Body of pancreas (tissue), 4 donors: ENCODE measurements at regions not wholly inside any gene's neighbourhood (a gene's known extent, or its start where the extent isn't known, plus 50 kb on each side); places are given as distances from the start of the nearest gene placed in this dataset.

Source experiments
- ATAC-seq: fragments of 150-250 bp; one replicate; pipeline ENCODE4 v1.9.1; 2016
- DNase-seq, 4 donors: peaks; one replicate each; pipeline ENCODE4 v3.0.0-alpha.2; 2019
- H3K27ac ChIP-seq, 4 donors: fragments of 200-600 bp; sonication (generic); 1 replicate in 3 of 4; 2 replicates in 1 of 4; pipeline versions ENCODE4 v1.5.1 to v1.6.1; 2016 to 2019; ENCODE audit warnings: mild to moderate bottlenecking in 1 of 4, mixed read lengths in 1 of 4, moderate library complexity in 1 of 4
- H3K27me3 ChIP-seq, 2 donors: fragments of 200-600 bp; sonication (generic); one replicate each; pipeline ENCODE4 v1.6.0; 2016; ENCODE audit warnings: mild to moderate bottlenecking in 1 of 2
- H3K36me3 ChIP-seq, 2 donors: fragments of 200-600 bp; sonication (generic); replicated peaks in 1 of 2; 2 replicates each; pipeline ENCODE4 v1.5.1; 2016; ENCODE audit warnings: low read depth in 2 of 2; ENCODE audit not compliant: insufficient read depth in 1 of 2
- H3K4me1 ChIP-seq: fragments of 200-600 bp; sonication (generic); one replicate; pipeline ENCODE4 v1.6.0; 2016
- H3K4me3 ChIP-seq, 2 donors: fragments of 200-600 bp; sonication (generic); 1 replicate in 1 of 2; 2 replicates in 1 of 2; pipeline ENCODE4 v1.5.1; 2016 to 2019
- H3K9me3 ChIP-seq, 3 donors: fragments of 200-600 bp; sonication (generic); 1 replicate in 2 of 3; 2 replicates in 1 of 3; pipeline ENCODE4 v1.5.1; 2016
- CTCF ChIP-seq, 7 experiments: fragments of 450-650 bp in 4 of 7; fragments of 200-600 bp in 3 of 7; sonication (generic) in 3 of 7; IDR thresholded peaks; one replicate each; pipeline ENCODE4 v1.5.1; 2016 to 2019; ENCODE audit warnings: antibody characterized with exemption in 7 of 7
- POLR2A ChIP-seq, 3 donors: fragments of 450-650 bp; IDR thresholded peaks; one replicate each; pipeline ENCODE4 v1.6.1; 2016; ENCODE audit warnings: antibody characterized with exemption in 3 of 3, mild to moderate bottlenecking in 2 of 3
- WGBS, 2 donors: methylation state at CpG; one replicate each; pipeline ENCODE4 v1.1.5; 2017; 5-methylcytosine and 5-hydroxymethylcytosine counted together
- intact Hi-C: fragments of 100-400 bp; cut with DNase I; formaldehyde crosslinking; loops from one replicate; pipeline ENCODE4 v1.15.1; 2023

- DNase-seq (no peak), ATAC-seq (no peak)
- WGBS, 2 donors, result 50 to 67% methylated on average over 4 to 9 of the region's 9 CpGs
- no peaks in the 10 kb centered on the region for H3K9me3 ChIP-seq
- intact Hi-C loops, result no loop called here
- no peak overlapping the region for H3K27ac ChIP-seq
- no peak overlapping the region for H3K4me3 ChIP-seq
- no peaks in the 10 kb centered on the region for H3K36me3 ChIP-seq
- TF ChIP-seq CTCF (IDR thresholded peaks at IDR 0.05), result no peak
- TF ChIP-seq POLR2A (IDR thresholded peaks at IDR 0.05), result no peak
- no peaks in the 10 kb centered on the region for H3K27me3 ChIP-seq
- H3K4me1 ChIP-seq, result no peaks in the 10 kb centered on the region
Observed at GRCh38 chr20:57831326-57831992, 121.6 kb upstream of the PMEPA1 start.

GRCh38 chr20:57830515-57830895 is 120.7 kb upstream of the PMEPA1 start:
- Histone ChIP-seq H3K4me3 (no peak overlapping the region), H3K27me3 (no peaks in the 10 kb centered on the region), H3K9me3 (no peaks in the 10 kb centered on the region), H3K36me3 (no peaks in the 10 kb centered on the region), H3K27ac (no peak overlapping the region), H3K4me1 (no peaks in the 10 kb centered on the region)
- 76 to 85% methylated on average over 11 to 12 of the region's 12 CpGs for WGBS, 2 donors
- no peak for ATAC-seq
- intact Hi-C loops, result no loop called here
- no peak for DNase-seq
- TF ChIP-seq CTCF (IDR thresholded peaks at IDR 0.05) (no peak), POLR2A (IDR thresholded peaks at IDR 0.05) (no peak)

- no peak for ATAC-seq
- Histone ChIP-seq H3K27me3 (no peaks in the 10 kb centered on the region), H3K36me3 (no peaks in the 10 kb centered on the region), H3K27ac (no peak overlapping the region), H3K4me3 (no peak overlapping the region), H3K4me1 (no peaks in the 10 kb centered on the region), H3K9me3 (no peaks in the 10 kb centered on the region)
- intact Hi-C loops, result no loop called here
- TF ChIP-seq POLR2A (IDR thresholded peaks at IDR 0.05) (no peak), CTCF (IDR thresholded peaks at IDR 0.05) (no peak)
- WGBS, 2 donors, result 71 to 74% methylated on average over 6 to 9 of the region's 9 CpGs
- no peak for DNase-seq
Observed at GRCh38 chr20:57829805-57830514, 120.1 kb upstream of the PMEPA1 start.

GRCh38 chr20:57829336-57829735 is 119.5 kb upstream of the PMEPA1 start:
- ATAC-seq (no peak), DNase-seq (no peak)
- H3K4me1 ChIP-seq, result no peaks in the 10 kb centered on the region
- H3K4me3 ChIP-seq, result no peak overlapping the region
- no peaks in the 10 kb centered on the region for H3K9me3 ChIP-seq
- H3K27me3 ChIP-seq, result no peaks in the 10 kb centered on the region
- intact Hi-C loops, result no loop called here
- WGBS, 2 donors, result 55 to 76% methylated on average over 6 of the region's 6 CpGs
- no peak overlapping the region for H3K27ac ChIP-seq
- H3K36me3 ChIP-seq, result no peaks in the 10 kb centered on the region
- TF ChIP-seq POLR2A (IDR thresholded peaks at IDR 0.05), result no peak
- no peak for TF ChIP-seq CTCF (IDR thresholded peaks at IDR 0.05)

GRCh38 chr20:57828696-57829095 is 118.9 kb upstream of the PMEPA1 start:
- H3K27ac ChIP-seq, result no peak overlapping the region
- no peaks in the 10 kb centered on the region for H3K36me3 ChIP-seq
- ATAC-seq, result no peak
- TF ChIP-seq CTCF (IDR thresholded peaks at IDR 0.05) (no peak), POLR2A (IDR thresholded peaks at IDR 0.05) (no peak)
- H3K27me3 ChIP-seq, result no peaks in the 10 kb centered on the region
- no peaks in the 10 kb centered on the region for H3K4me1 ChIP-seq
- intact Hi-C loops, result no loop called here
- no peaks in the 10 kb centered on the region for H3K9me3 ChIP-seq
- H3K4me3 ChIP-seq, result no peak overlapping the region
- DNase-seq, result no peak
- WGBS, 2 donors, result 58 to 83% methylated on average over 9 to 10 of the region's 10 CpGs
